ENCODE measurements at regions not wholly inside any gene's neighbourhood (a gene's known extent, or its start where the extent isn't known, plus 50 kb on each side); places are given as distances from the start of the nearest gene placed in this dataset.
A peak's percentile ranks its signal among the peaks of the same experiment; 100 is the strongest.

DNA sequence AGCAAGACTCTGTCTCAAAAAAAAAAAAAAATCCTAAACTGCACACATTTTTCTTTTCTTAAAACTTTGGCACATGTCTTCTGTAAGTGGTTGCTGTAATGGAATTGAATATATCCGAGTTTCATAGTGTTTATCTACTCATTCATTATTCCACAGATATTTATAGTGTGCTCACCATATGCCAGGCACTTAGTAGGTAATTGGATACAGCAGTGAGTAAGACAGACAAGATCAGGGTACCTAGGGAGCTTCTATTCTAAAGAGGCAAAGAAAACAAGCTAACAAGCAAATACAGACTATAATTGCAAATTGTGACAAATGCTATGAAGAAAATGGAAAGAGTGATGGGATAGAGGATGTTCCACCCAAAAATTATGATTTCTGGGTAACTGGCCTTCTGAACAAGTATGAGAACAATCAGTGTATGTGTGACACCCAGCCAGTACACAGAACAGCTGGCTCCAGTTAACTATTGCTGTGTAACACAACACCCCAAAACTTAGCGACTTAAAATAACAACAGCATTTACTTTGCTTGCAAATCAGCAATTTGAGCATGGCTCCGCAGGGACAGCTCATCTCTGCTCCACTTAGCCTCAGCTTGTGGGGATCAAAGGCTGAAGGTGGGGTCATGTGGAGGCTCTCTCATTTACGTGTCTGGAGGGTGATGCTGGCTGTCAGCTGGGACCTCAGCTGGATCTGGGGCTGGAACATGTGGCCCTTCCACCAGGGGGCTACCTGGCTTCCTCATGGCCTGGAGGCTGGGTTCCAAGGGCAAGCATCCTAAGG, 224.9 kb downstream of the INSIG2 start:
- TF ChIP-seq, protein P1, sequence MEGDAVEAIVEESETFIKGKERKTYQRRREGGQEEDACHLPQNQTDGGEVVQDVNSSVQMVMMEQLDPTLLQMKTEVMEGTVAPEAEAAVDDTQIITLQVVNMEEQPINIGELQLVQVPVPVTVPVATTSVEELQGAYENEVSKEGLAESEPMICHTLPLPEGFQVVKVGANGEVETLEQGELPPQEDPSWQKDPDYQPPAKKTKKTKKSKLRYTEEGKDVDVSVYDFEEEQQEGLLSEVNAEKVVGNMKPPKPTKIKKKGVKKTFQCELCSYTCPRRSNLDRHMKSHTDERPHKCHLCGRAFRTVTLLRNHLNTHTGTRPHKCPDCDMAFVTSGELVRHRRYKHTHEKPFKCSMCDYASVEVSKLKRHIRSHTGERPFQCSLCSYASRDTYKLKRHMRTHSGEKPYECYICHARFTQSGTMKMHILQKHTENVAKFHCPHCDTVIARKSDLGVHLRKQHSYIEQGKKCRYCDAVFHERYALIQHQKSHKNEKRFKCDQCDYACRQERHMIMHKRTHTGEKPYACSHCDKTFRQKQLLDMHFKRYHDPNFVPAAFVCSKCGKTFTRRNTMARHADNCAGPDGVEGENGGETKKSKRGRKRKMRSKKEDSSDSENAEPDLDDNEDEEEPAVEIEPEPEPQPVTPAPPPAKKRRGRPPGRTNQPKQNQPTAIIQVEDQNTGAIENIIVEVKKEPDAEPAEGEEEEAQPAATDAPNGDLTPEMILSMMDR (IDR thresholded peaks at IDR 0.05; ENCODE audit: extremely low read depth, insufficient read depth, missing control alignments), result no peak
- in situ Hi-C loops (cut with MboI; ENCODE audit: low pct_unique_long_range_greater_than_20kb, low sequenced_read_pairs, unreplicated experiment), result no loop called here
- no peak for DNase-seq (ENCODE audit: low spot score)

- TF ChIP-seq, protein P1 (IDR thresholded peaks at IDR 0.05; ENCODE audit: extremely low read depth, insufficient read depth, missing control alignments), result no peak
- DNase-seq (ENCODE audit: low spot score), result peak; percentile 26
- in situ Hi-C loops (cut with MboI; ENCODE audit: low pct_unique_long_range_greater_than_20kb, low sequenced_read_pairs, unreplicated experiment), result no loop called here
Observed at GRCh38 chr2:118310681-118311429, 222.6 kb downstream of the INSIG2 start.

- TF ChIP-seq, protein P1 (IDR thresholded peaks at IDR 0.05; ENCODE audit: extremely low read depth, insufficient read depth, missing control alignments), result no peak
- peak; percentile 64 for DNase-seq (ENCODE audit: low spot score)
- in situ Hi-C loops (cut with MboI; ENCODE audit: low pct_unique_long_range_greater_than_20kb, low sequenced_read_pairs, unreplicated experiment), result no loop called here
Observed at GRCh38 chr2:118309946-118310680, 221.8 kb downstream of the INSIG2 start.

- DNase-seq (ENCODE audit: low spot score), result no peak
- TF ChIP-seq, protein P1 (IDR thresholded peaks at IDR 0.05; ENCODE audit: extremely low read depth, insufficient read depth, missing control alignments), result no peak
- in situ Hi-C loops (cut with MboI; ENCODE audit: low pct_unique_long_range_greater_than_20kb, low sequenced_read_pairs, unreplicated experiment), result no loop called here
Observed at GRCh38 chr2:118309257-118309945, 221.1 kb downstream of the INSIG2 start.

- TF ChIP-seq, protein P1 (IDR thresholded peaks at IDR 0.05; ENCODE audit: extremely low read depth, insufficient read depth, missing control alignments), result no peak
- in situ Hi-C loops (cut with MboI; ENCODE audit: low pct_unique_long_range_greater_than_20kb, low sequenced_read_pairs, unreplicated experiment), result no loop called here
- DNase-seq (ENCODE audit: low spot score), result no peak
Observed at GRCh38 chr2:118307864-118308263, 219.6 kb downstream of the INSIG2 start.

DNA sequence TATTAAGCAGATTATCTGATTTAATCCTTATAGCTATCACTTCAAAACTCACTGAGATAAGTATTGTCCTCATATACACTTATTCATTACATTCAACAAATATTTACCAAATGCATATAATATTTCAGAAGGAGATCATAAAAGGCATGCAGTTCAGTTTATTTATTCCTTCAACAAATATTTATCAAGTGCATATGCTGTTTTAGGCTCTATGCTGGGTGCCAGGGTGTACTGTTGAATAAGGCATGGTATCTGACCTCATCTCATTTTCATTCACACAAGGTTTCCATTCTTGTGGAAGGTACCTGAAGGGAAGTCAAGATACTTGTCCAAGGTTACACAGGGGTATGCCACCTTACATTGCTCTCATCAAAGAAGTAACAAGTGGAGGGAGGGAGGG, 213.0 kb downstream of the INSIG2 start:
- DNase-seq (ENCODE audit: low spot score), result no peak
- in situ Hi-C loops (cut with MboI; ENCODE audit: low pct_unique_long_range_greater_than_20kb, low sequenced_read_pairs, unreplicated experiment), result no loop called here
- TF ChIP-seq, protein P1 (IDR thresholded peaks at IDR 0.05; ENCODE audit: extremely low read depth, insufficient read depth, missing control alignments), result no peak

All from GM13977 (cell line).